OCI-M1 (cell line): ENCODE measurements at regions not wholly inside any gene's neighbourhood (a gene's known extent, or its start where the extent isn't known, plus 50 kb on each side); places are given as distances from the start of the nearest gene placed in this dataset.

Experiments
- DNase-seq: peaks from one replicate; lab custom pipeline; 2025; lab: John Stamatoyannopoulos, UW

GRCh38 chr2:15780234-15780633 lies 160.1 kb upstream of the MYCN start:
- no peak for DNase-seq

GRCh38 chr2:15780912-15781574 lies 159.3 kb upstream of the MYCN start:
- DNase-seq: no peak

- no peak for DNase-seq
These were observed 158.2 kb upstream of the MYCN start for GRCh38 chr2:15782009-15782751.

GRCh38 chr2:15782769-15783294 lies 157.5 kb upstream of the MYCN start:
- no peak for DNase-seq

GRCh38 chr2:15783489-15783888 lies 156.9 kb upstream of the MYCN start:
- no peak for DNase-seq

- no peak for DNase-seq
These were observed 156.1 kb upstream of the MYCN start for GRCh38 chr2:15784106-15784885.

- DNase-seq: no peak
These were observed 155.2 kb upstream of the MYCN start for GRCh38 chr2:15784886-15785801.

- DNase-seq: no peak
These were observed 154.2 kb upstream of the MYCN start for GRCh38 chr2:15786003-15786654.

- no peak for DNase-seq
These were observed 153.4 kb upstream of the MYCN start for GRCh38 chr2:15786901-15787300.

- DNase-seq: no peak
These were observed 152.6 kb upstream of the MYCN start for GRCh38 chr2:15787535-15788454.

GRCh38 chr2:15788455-15788829 lies 151.9 kb upstream of the MYCN start:
- no peak for DNase-seq

- no peak for DNase-seq
These were observed 151.5 kb upstream of the MYCN start for GRCh38 chr2:15788830-15789229.

GRCh38 chr2:15789381-15790062 lies 150.8 kb upstream of the MYCN start:
- DNase-seq: no peak

- no peak for DNase-seq
These were observed 150.0 kb upstream of the MYCN start for GRCh38 chr2:15790326-15790725.

- DNase-seq: no peak
These were observed 149.5 kb upstream of the MYCN start for GRCh38 chr2:15790838-15791237.

- DNase-seq: no peak
These were observed 149.1 kb upstream of the MYCN start for GRCh38 chr2:15791294-15791693.

GRCh38 chr2:15792331-15792730 lies 148.0 kb upstream of the MYCN start:
- DNase-seq: no peak

- DNase-seq: no peak
These were observed 147.1 kb upstream of the MYCN start for GRCh38 chr2:15793078-15793913.

GRCh38 chr2:15793978-15794377 lies 146.4 kb upstream of the MYCN start:
- DNase-seq: no peak
